Suprapubic skin (tissue), 4 donors: ENCODE measurements at regions not wholly inside any gene's neighbourhood (a gene's known extent, or its start where the extent isn't known, plus 50 kb on each side); places are given as distances from the start of the nearest gene placed in this dataset.

Source experiments
- EP300 ChIP-seq: sonication (generic); formaldehyde crosslinking; IDR thresholded peaks from one replicate; pipeline ENCODE4 v1.6.1; 2017; ENCODE audit warnings: antibody characterized with exemption
- POLR2A ChIP-seq, 2 donors: fragments of 450-650 bp; IDR thresholded peaks; one replicate each; pipeline ENCODE4 v1.6.1; 2017; ENCODE audit warnings: antibody characterized with exemption in 2 of 2, mild to moderate bottlenecking in 2 of 2, moderate library complexity in 2 of 2
- POLR2AphosphoS5 ChIP-seq, 3 donors: sonication (generic); formaldehyde crosslinking; IDR thresholded peaks; one replicate each; pipeline ENCODE4 v1.6.1; 2017; ENCODE audit warnings: antibody characterized with exemption in 3 of 3
- TF ChIP-seq, protein P1 (sequence below), 2 donors: fragments of 200-600 bp in 1 of 2; fragments of 450-650 bp in 1 of 2; sonication (generic) in 1 of 2; IDR thresholded peaks; one replicate each; pipeline ENCODE4 v1.5.1; 2016 to 2019; ENCODE audit warnings: antibody characterized with exemption in 2 of 2, mild to moderate bottlenecking in 1 of 2, moderate library complexity in 1 of 2

DNA sequence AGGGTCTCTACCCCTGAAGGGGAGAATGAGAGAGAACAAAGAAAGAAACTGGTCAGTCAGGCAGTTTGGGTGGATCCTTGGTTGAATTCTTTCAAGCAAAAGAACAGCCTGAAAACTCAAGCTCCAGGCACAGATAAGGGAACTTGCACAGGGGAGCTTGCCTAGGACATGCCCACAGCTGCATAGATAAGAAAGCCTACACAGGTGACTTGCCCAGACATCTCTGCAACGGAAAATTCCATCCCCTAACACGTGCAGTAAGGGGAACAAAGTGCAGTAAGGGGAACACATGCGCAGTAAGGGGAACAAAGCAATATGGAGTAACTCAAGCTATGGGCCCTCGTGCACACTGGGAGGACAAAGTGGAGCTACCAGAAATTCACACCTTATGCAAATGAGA lies 540.1 kb upstream of the MIS18BP1 start:
- TF ChIP-seq, protein P1, sequence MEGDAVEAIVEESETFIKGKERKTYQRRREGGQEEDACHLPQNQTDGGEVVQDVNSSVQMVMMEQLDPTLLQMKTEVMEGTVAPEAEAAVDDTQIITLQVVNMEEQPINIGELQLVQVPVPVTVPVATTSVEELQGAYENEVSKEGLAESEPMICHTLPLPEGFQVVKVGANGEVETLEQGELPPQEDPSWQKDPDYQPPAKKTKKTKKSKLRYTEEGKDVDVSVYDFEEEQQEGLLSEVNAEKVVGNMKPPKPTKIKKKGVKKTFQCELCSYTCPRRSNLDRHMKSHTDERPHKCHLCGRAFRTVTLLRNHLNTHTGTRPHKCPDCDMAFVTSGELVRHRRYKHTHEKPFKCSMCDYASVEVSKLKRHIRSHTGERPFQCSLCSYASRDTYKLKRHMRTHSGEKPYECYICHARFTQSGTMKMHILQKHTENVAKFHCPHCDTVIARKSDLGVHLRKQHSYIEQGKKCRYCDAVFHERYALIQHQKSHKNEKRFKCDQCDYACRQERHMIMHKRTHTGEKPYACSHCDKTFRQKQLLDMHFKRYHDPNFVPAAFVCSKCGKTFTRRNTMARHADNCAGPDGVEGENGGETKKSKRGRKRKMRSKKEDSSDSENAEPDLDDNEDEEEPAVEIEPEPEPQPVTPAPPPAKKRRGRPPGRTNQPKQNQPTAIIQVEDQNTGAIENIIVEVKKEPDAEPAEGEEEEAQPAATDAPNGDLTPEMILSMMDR (IDR thresholded peaks at IDR 0.05) = no peak
- TF ChIP-seq POLR2A (IDR thresholded peaks at IDR 0.05) = no peak
- no peak for TF ChIP-seq POLR2AphosphoS5 (IDR thresholded peaks at IDR 0.05)
- no peak for TF ChIP-seq EP300
